Hepatocyte (in vitro differentiated cells): ENCODE measurements at regions not wholly inside any gene's neighbourhood (a gene's known extent, or its start where the extent isn't known, plus 50 kb on each side); places are given as distances from the start of the nearest gene placed in this dataset.

Experiments used
- CTCF ChIP-seq: fragments of 200-600 bp; sonication (generic); IDR thresholded peaks from 2 replicates; pipeline ENCODE4 v1.5.1; 2016; ENCODE audit warnings: antibody characterized with exemption, mild to moderate bottlenecking; ENCODE audit not compliant: poor library complexity
- EZH2phosphoT487 ChIP-seq: fragments of 200-600 bp; sonication (generic); IDR thresholded peaks from one replicate; pipeline ENCODE4 v1.6.1; 2018; ENCODE audit warnings: antibody characterized with exemption, mild to moderate bottlenecking, low read depth, moderate library complexity; ENCODE audit not compliant: unreplicated experiment, severe bottlenecking

DNA sequence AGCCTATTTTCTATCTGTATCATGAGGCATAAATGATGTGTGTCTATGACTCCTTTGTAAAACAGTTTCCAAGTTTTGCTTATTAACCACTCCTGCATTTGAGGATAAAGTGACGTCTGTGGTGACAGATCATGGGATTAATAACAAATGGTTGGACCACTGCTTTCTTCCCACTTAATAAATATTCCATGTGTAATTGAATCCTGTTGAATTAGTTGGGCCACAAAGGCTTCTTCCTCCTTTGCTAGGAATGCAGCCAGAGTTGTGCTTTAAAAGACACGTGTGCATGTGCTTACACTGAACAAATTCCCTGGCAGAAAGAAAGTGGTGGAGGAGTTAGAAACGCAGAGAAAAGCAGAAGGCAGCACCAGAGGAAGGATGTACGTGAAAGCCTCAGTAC lies 150.2 kb downstream of the ACTBL2 start:
- TF ChIP-seq CTCF, result no peak
- TF ChIP-seq EZH2phosphoT487, result no peak
